ENCODE measurements at regions not wholly inside any gene's neighbourhood (a gene's known extent, or its start where the extent isn't known, plus 50 kb on each side); places are given as distances from the start of the nearest gene placed in this dataset.

- DNase-seq: no peak
Observed at GRCh38 chr18:55119434-55119833, 160.2 kb upstream of the CCDC68 start.

GRCh38 chr18:55119016-55119415 lies 159.8 kb upstream of the CCDC68 start:
- DNase-seq: no peak

- no peak for DNase-seq
Observed at GRCh38 chr18:55116863-55117262, 157.6 kb upstream of the CCDC68 start.

GRCh38 chr18:55115606-55116005 lies 156.3 kb upstream of the CCDC68 start:
- DNase-seq: no peak

GRCh38 chr18:55114876-55115275 lies 155.6 kb upstream of the CCDC68 start:
- DNase-seq: no peak

GRCh38 chr18:55113800-55114199 lies 154.5 kb upstream of the CCDC68 start:
- DNase-seq: no peak

- no peak for DNase-seq
Observed at GRCh38 chr18:55111271-55111670, 152.0 kb upstream of the CCDC68 start.

GRCh38 chr18:55110436-55110835 lies 151.2 kb upstream of the CCDC68 start:
- no peak for DNase-seq

- DNase-seq: no peak
Observed at GRCh38 chr18:55109818-55110414, 150.7 kb upstream of the CCDC68 start.

GRCh38 chr18:55106906-55107305 lies 147.6 kb upstream of the CCDC68 start:
- DNase-seq: no peak

GRCh38 chr18:55106466-55106865 lies 147.2 kb upstream of the CCDC68 start:
- no peak for DNase-seq

- no peak for DNase-seq
Observed at GRCh38 chr18:55105873-55106272, 146.6 kb upstream of the CCDC68 start.

GRCh38 chr18:55102958-55103456 lies 143.7 kb upstream of the CCDC68 start:
- no peak for DNase-seq

- DNase-seq: no peak
Observed at GRCh38 chr18:55102501-55102900, 143.2 kb upstream of the CCDC68 start.

GRCh38 chr18:55101458-55101824 lies 142.2 kb upstream of the CCDC68 start:
- DNase-seq: no peak

GRCh38 chr18:55100817-55101457 lies 141.7 kb upstream of the CCDC68 start:
- DNase-seq: no peak

- DNase-seq: peak; percentile 12
Observed at GRCh38 chr18:55097456-55098170, 138.4 kb upstream of the CCDC68 start.

- peak; percentile 50 for DNase-seq
Observed at GRCh38 chr18:55096263-55096951, 137.1 kb upstream of the CCDC68 start.

GRCh38 chr18:55095584-55095983 lies 136.3 kb upstream of the CCDC68 start:
- DNase-seq: no peak

- DNase-seq: no peak
Observed at GRCh38 chr18:55093808-55094207, 134.5 kb upstream of the CCDC68 start.

GRCh38 chr18:55093295-55093694 lies 134.0 kb upstream of the CCDC68 start:
- no peak for DNase-seq

- no peak for DNase-seq
Observed at GRCh38 chr18:55092166-55092565, 132.9 kb upstream of the CCDC68 start.

GRCh38 chr18:55090564-55091188 lies 131.4 kb upstream of the CCDC68 start:
- DNase-seq: no peak

Measured in eye (tissue), 1 donor.